Common myeloid progenitor, CD34-positive (primary cell): ENCODE measurements at regions not wholly inside any gene's neighbourhood (a gene's known extent, or its start where the extent isn't known, plus 50 kb on each side); places are given as distances from the start of the nearest gene placed in this dataset.

Experiments
- CTCF ChIA-PET: fragments of 350-600 bp; sonication (Branson Sonifier 250); formaldehyde crosslinking; loops from one replicate; lab custom pipeline; 2021; ENCODE audit warnings: antibody characterized with exemption; lab: Charles Lee
- POLR2A ChIA-PET: fragments of 350-600 bp; sonication (Branson Sonifier 250); formaldehyde crosslinking; loops from one replicate; lab custom pipeline; 2021; ENCODE audit warnings: antibody characterized with exemption; lab: Charles Lee
- DNase-seq, 3 donors: peaks; one replicate each; pipeline versions ENCODE4 v3.0.0 to v3.0.0-alpha.2; 2013
- H3K27ac ChIP-seq, 2 experiments: 1 replicate in 1 of 2; 2 replicates in 1 of 2; pipeline ENCODE4 v1.7.0; 2013; ENCODE audit warnings: inconsistent platforms in 2 of 2, low read length in 2 of 2, mild to moderate bottlenecking in 2 of 2, low read depth in 1 of 2, moderate library complexity in 1 of 2; ENCODE audit not compliant: severe bottlenecking in 2 of 2, insufficient read depth in 1 of 2, poor library complexity in 1 of 2
- H3K27me3 ChIP-seq, 5 experiments: replicated peaks in 2 of 5; 1 replicate in 3 of 5; 2 replicates in 2 of 5; pipeline versions ENCODE4 v1.6.1 to v1.7.0; 2013; ENCODE audit warnings: low read length in 4 of 5, mild to moderate bottlenecking in 2 of 5, moderate library complexity in 2 of 5, inconsistent platforms in 1 of 5; ENCODE audit not compliant: insufficient read depth in 5 of 5, control insufficient read depth in 4 of 5
- H3K36me3 ChIP-seq, 4 experiments: 1 replicate in 2 of 4; 2 replicates in 2 of 4; pipeline versions ENCODE4 v1.6.1 to v1.7.0; 2013; ENCODE audit warnings: low read length in 3 of 4, control low read depth in 1 of 4, mild to moderate bottlenecking in 1 of 4; ENCODE audit not compliant: control insufficient read depth in 4 of 4, insufficient read depth in 4 of 4
- H3K4me1 ChIP-seq, 4 experiments: 1 replicate in 3 of 4; 2 replicates in 1 of 4; pipeline versions ENCODE4 v1.6.1 to v1.7.1; 2013; ENCODE audit warnings: low read length in 3 of 4, mild to moderate bottlenecking in 3 of 4, control low read depth in 1 of 4, inconsistent platforms in 1 of 4, moderate library complexity in 1 of 4; ENCODE audit not compliant: control insufficient read depth in 4 of 4, insufficient read depth in 4 of 4; ENCODE audit errors: control extremely low read depth in 1 of 4
- H3K4me3 ChIP-seq, 7 experiments: 1 replicate in 4 of 7; 2 replicates in 3 of 7; pipeline versions ENCODE4 v1.5.1 to v1.7.0; 2013; ENCODE audit warnings: mild to moderate bottlenecking in 7 of 7, low read length in 6 of 7, moderate library complexity in 6 of 7, inconsistent platforms in 2 of 7, low read depth in 2 of 7, control low read depth in 1 of 7; ENCODE audit not compliant: insufficient read depth in 4 of 7, control insufficient read depth in 1 of 7; ENCODE audit errors: extremely low read depth in 1 of 7
- H3K9me3 ChIP-seq, 5 experiments: 1 replicate in 4 of 5; 2 replicates in 1 of 5; pipeline versions ENCODE4 v1.6.1 to v1.7.1; 2013; ENCODE audit warnings: low read length in 4 of 5, mild to moderate bottlenecking in 2 of 5, inconsistent platforms in 1 of 5, low read depth in 1 of 5, moderate library complexity in 1 of 5; ENCODE audit not compliant: control insufficient read depth in 4 of 5, insufficient read depth in 2 of 5; ENCODE audit errors: control extremely low read depth in 1 of 5
- WGBS: methylation state at CpG from one replicate; pipeline ENCODE4 v1.1.5; 2013; ENCODE audit not compliant: insufficient coverage; 5-methylcytosine and 5-hydroxymethylcytosine counted together

DNA sequence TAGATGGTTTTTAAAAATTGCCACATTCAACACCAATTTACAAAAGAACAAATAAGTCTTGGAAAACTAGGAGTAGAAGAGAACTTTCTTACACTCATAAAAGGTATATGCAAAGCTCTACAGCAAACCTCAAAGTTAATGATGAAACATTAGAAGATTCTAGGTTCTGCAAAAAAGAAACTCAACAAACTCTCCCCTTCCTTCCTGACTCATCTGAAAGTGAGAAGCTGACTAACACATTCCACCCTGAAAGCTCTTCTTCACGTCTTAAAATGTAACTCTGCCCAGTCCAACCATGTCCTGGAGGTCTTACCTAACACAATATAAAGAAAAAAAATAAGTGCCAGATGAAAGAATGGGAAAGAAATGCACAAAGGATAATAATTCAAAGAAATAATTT is 218.9 kb upstream of the ISX start:
- Histone ChIP-seq H3K4me1 (peaks cover 0 to 9% (median 6%) of the 10 kb centered on the region in 4 experiments), H3K36me3 (no peaks in the 10 kb centered on the region), H3K4me3 (no peak overlapping the region), H3K27me3 (no peaks in the 10 kb centered on the region), H3K27ac (no peak overlapping the region), H3K9me3 (no peaks in the 10 kb centered on the region)
- WGBS, result no CpG with 5 or more reads among the region's 1 CpG
- ChIA-PET POLR2A (no interaction called here), CTCF (no interaction called here)
- DNase-seq, result peak in 2 of 3 donors; percentile 10 to 36

DNA sequence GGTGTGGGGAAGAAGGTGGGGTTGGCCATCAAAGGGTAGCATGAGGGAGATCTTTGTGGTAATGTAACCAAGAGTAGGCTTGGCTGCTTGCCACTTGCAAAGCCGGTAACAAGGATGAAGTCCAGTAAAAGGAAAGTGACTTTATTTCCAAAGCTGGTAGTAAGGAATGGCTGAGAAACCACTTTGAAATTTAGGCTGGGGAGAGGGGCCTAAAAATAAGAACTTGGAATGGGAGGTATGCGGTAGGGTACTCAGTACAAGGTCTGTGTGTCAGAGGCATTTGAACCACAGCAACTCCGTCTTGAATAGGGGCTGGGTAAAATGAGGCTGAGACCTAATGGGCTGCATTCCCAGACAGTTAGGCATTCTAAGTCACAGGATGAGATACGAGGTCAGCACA is 216.0 kb upstream of the ISX start:
- H3K27me3 ChIP-seq, result no peaks in the 10 kb centered on the region
- no peaks in the 10 kb centered on the region for H3K9me3 ChIP-seq
- H3K4me1 ChIP-seq, result peaks cover 0 to 9% (median 6%) of the 10 kb centered on the region in 4 experiments
- no peaks in the 10 kb centered on the region for H3K36me3 ChIP-seq
- ChIA-PET POLR2A (no interaction called here), CTCF (no interaction called here)
- no peak overlapping the region for H3K27ac ChIP-seq
- H3K4me3 ChIP-seq, result no peak overlapping the region
- DNase-seq, result no peak
- 77% methylated on average over 4 of the region's 4 CpGs for WGBS

DNA sequence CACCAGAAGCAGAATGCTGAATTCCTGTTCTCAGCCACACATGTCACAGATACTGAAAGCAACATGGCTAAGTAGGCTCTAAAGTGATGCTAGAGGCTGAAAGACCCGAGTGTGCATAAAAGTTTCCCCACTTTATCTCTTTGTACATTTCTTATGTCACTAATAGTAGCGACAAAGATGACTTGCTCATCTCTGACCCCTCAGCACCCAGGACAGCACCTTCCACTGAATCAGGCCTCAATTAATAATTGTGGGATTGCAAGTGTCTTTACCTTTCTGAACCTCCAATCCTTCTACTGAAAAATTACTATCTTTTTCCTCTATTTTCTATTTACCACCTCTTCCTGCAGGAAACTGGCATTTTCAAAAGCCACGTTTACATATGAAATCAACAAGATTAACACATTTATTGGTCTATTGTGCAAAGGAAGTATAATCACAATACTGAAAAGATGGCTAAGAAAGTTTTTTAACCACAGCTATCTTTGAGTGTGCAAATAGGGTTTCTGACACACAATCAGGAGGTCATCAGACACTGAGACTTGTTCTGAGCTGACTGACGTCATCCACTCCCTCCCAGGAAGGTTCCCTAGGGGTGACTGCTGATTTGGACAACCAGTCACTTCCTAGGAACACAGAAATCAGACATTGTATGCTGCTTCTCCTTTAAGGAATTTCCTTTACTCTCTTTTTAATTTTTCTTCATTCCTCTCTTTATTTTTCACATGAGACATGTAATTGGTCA is 213.9 kb upstream of the ISX start:
- Histone ChIP-seq H3K4me1 (peaks cover 0 to 9% (median 6%) of the 10 kb centered on the region in 4 experiments), H3K4me3 (no peak overlapping the region), H3K27me3 (no peaks in the 10 kb centered on the region), H3K36me3 (no peaks in the 10 kb centered on the region), H3K9me3 (no peaks in the 10 kb centered on the region), H3K27ac (no peak overlapping the region)
- ChIA-PET POLR2A (no interaction called here), CTCF (no interaction called here)
- no peak for DNase-seq
- WGBS, result 93% methylated on average over 2 of the region's 4 CpGs

DNA sequence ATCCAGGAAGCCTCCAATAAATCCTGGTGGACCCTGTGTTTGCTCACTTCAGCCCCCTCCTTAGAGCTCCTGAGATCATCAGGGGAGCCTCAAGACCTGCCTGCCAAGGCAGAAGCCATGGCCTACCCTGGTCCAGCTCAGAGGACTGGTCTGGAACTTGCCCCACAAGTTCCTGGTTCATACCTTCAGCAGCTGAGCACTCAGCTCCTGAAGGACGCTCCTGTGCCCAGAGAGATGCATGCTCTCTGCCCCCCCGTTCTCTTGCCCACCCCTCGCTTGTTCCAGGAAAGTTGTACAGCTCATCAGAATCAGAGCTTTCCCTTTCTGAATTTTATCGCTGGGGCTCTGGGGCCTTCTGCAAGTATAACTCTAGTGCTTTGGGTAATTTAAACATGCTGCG is 210.5 kb upstream of the ISX start:
- Histone ChIP-seq H3K27me3 (no peaks in the 10 kb centered on the region), H3K4me1 (no peaks in the 10 kb centered on the region), H3K27ac (no peak overlapping the region), H3K9me3 (no peaks in the 10 kb centered on the region), H3K36me3 (no peaks in the 10 kb centered on the region), H3K4me3 (no peak overlapping the region)
- WGBS, result 100% methylated on average over 5 of the region's 5 CpGs
- DNase-seq, result no peak
- CTCF ChIA-PET, result no interaction called here
- POLR2A ChIA-PET, result no interaction called here

DNA sequence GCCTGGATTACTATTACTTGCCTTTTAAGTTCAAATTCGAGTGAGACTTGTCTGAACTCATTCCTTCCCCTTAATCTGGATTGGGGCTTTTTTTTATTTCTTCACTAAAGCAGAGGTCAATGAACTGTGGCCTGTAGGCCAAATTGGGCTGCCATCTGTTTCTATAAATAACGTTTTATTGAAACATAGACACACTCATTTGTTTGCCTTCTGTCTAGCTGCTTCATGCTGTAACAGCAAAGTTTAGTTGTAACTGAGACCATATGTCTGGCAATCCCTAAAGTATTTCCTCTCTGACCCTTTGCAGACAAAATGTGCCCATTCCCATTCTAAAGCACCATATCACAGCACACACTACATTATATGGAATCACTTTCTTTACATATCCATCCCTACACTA is 207.9 kb upstream of the ISX start:
- ChIA-PET POLR2A (no interaction called here), CTCF (no interaction called here)
- no peak overlapping the region for H3K27ac ChIP-seq
- no peaks in the 10 kb centered on the region for H3K9me3 ChIP-seq
- no peaks in the 10 kb centered on the region for H3K27me3 ChIP-seq
- 100% methylated on average over 2 of the region's 2 CpGs for WGBS
- no peaks in the 10 kb centered on the region for H3K36me3 ChIP-seq
- H3K4me3 ChIP-seq, result no peak overlapping the region
- H3K4me1 ChIP-seq, result no peaks in the 10 kb centered on the region
- no peak for DNase-seq

DNA sequence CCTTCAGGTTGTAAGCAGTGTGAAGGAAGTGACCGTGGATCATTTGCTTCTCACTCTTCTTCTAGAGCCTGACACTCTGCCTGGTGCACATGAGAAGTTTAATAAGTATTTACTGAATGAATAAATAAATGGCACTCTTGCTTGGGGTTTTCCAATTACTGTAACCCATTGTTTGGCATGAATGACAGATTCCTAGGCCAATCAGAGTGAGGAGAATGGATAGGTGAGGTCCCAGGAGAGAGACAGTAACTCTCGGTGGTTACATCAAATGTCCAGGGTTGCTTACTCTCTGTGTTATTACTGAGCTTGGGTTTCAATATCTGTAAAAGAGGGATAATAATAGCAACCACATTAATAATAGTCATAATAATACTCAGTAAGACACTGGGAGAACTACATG is 204.2 kb upstream of the ISX start:
- Histone ChIP-seq H3K4me3 (no peak overlapping the region), H3K27ac (no peak overlapping the region), H3K4me1 (no peaks in the 10 kb centered on the region), H3K9me3 (no peaks in the 10 kb centered on the region), H3K36me3 (no peaks in the 10 kb centered on the region), H3K27me3 (no peaks in the 10 kb centered on the region)
- no peak for DNase-seq
- CTCF ChIA-PET, result no interaction called here
- no CpG with 5 or more reads among the region's 2 CpGs for WGBS
- POLR2A ChIA-PET, result no interaction called here

DNA sequence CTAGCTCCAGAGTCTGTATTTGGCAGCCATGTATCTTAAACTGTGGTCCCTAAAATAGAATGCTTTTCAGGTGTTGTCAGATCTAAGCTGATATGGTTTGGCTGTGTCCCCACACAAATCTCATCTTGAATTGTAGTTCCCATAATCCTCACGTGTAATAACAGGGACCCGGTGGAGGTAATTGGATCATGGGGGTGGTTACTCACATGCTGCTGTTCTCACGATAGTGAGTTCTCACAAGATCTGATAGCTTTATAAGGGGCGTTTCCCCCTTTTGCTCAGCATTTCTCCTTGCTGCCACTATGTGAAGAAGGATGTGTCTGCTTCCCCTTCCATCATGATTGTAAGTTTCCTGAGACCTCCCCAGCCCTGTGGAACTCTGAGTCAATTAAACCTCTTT is 199.9 kb upstream of the ISX start:
- H3K9me3 ChIP-seq, result no peaks in the 10 kb centered on the region
- 67% methylated on average over 3 of the region's 4 CpGs for WGBS
- no peak overlapping the region for H3K27ac ChIP-seq
- H3K36me3 ChIP-seq, result no peaks in the 10 kb centered on the region
- ChIA-PET POLR2A (no interaction called here), CTCF (interaction anchor here (0.5 kb wide), 1 partner anchor 176 kb away, joined by 3 read pairs; no protein-coding TSS in a partner anchor)
- H3K4me3 ChIP-seq, result no peak overlapping the region
- H3K4me1 ChIP-seq, result no peaks in the 10 kb centered on the region
- H3K27me3 ChIP-seq, result peaks cover 0 to 2% (median 0%) of the 10 kb centered on the region in 5 experiments
- no peak for DNase-seq
